ENCODE measurements at regions not wholly inside any gene's neighbourhood (a gene's known extent, or its start where the extent isn't known, plus 50 kb on each side); places are given as distances from the start of the nearest gene placed in this dataset.

- no peak for TF ChIP-seq POLR2A (IDR thresholded peaks at IDR 0.05; ENCODE audit: borderline replicate concordance, extremely low read depth, insufficient read depth, insufficient read length)
- TF ChIP-seq, protein P1, sequence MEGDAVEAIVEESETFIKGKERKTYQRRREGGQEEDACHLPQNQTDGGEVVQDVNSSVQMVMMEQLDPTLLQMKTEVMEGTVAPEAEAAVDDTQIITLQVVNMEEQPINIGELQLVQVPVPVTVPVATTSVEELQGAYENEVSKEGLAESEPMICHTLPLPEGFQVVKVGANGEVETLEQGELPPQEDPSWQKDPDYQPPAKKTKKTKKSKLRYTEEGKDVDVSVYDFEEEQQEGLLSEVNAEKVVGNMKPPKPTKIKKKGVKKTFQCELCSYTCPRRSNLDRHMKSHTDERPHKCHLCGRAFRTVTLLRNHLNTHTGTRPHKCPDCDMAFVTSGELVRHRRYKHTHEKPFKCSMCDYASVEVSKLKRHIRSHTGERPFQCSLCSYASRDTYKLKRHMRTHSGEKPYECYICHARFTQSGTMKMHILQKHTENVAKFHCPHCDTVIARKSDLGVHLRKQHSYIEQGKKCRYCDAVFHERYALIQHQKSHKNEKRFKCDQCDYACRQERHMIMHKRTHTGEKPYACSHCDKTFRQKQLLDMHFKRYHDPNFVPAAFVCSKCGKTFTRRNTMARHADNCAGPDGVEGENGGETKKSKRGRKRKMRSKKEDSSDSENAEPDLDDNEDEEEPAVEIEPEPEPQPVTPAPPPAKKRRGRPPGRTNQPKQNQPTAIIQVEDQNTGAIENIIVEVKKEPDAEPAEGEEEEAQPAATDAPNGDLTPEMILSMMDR (IDR thresholded peaks at IDR 0.05 in 2 of 3, conservative IDR thresholded peaks at IDR 0.05 in 1 of 3; ENCODE audit: borderline replicate concordance in 1 of 3, insufficient read depth in 1 of 3, low read depth in 2 of 3, low read length in 2 of 3), result no peak
- TF ChIP-seq, protein P2, sequence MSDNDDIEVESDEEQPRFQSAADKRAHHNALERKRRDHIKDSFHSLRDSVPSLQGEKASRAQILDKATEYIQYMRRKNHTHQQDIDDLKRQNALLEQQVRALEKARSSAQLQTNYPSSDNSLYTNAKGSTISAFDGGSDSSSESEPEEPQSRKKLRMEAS (IDR thresholded peaks at IDR 0.05), result no peak
- no peak for TF ChIP-seq EZH2phosphoT487 (IDR thresholded peaks at IDR 0.05; ENCODE audit: borderline replicate concordance)
- TF ChIP-seq SP1 (IDR thresholded peaks at IDR 0.05; ENCODE audit: low read depth), result no peak
Observed at GRCh38 chr10:29199339-29199738, 89.5 kb upstream of the LYZL1 start.

Measured in HCT116 (cell line).